Endothelial cell (in vitro differentiated cells): ENCODE measurements at regions not wholly inside any gene's neighbourhood (a gene's known extent, or its start where the extent isn't known, plus 50 kb on each side); places are given as distances from the start of the nearest gene placed in this dataset.

Source experiments
- DNase-seq: peaks from one replicate; pipeline ENCODE4 v3.0.0; 2021; ENCODE audit warnings: low spot score
- H3K27ac Mint-ChIP-seq: one replicate; pipeline ENCODE4 v1.8.0; 2021; ENCODE audit warnings: mixed read lengths, inconsistent platforms; ENCODE audit not compliant: unreplicated experiment
- H3K27me3 Mint-ChIP-seq: one replicate; pipeline ENCODE4 v1.8.0; 2021; ENCODE audit warnings: mild to moderate bottlenecking, moderate library complexity, mixed read lengths, inconsistent platforms; ENCODE audit not compliant: unreplicated experiment
- H3K36me3 Mint-ChIP-seq: one replicate; pipeline ENCODE4 v1.8.0; 2021; ENCODE audit warnings: mild to moderate bottlenecking, low read depth, mixed read lengths, inconsistent platforms; ENCODE audit not compliant: unreplicated experiment
- H3K4me1 Mint-ChIP-seq: one replicate; pipeline ENCODE4 v1.8.0; 2021; ENCODE audit warnings: mild to moderate bottlenecking, mixed read lengths, inconsistent platforms; ENCODE audit not compliant: unreplicated experiment
- H3K4me3 Mint-ChIP-seq: one replicate; pipeline ENCODE4 v1.8.0; 2021; ENCODE audit warnings: mild to moderate bottlenecking, mixed read lengths, inconsistent platforms; ENCODE audit not compliant: unreplicated experiment
- H3K9me3 Mint-ChIP-seq: one replicate; pipeline ENCODE4 v1.8.0; 2021; ENCODE audit warnings: mixed read lengths, inconsistent platforms; ENCODE audit not compliant: unreplicated experiment
- TF ChIP-seq, protein P1 (sequence below): fragments of 200-600 bp; sonication (generic); IDR thresholded peaks from one replicate; pipeline ENCODE4 v1.5.0; 2021; ENCODE audit warnings: antibody characterized with exemption; ENCODE audit not compliant: unreplicated experiment

DNA sequence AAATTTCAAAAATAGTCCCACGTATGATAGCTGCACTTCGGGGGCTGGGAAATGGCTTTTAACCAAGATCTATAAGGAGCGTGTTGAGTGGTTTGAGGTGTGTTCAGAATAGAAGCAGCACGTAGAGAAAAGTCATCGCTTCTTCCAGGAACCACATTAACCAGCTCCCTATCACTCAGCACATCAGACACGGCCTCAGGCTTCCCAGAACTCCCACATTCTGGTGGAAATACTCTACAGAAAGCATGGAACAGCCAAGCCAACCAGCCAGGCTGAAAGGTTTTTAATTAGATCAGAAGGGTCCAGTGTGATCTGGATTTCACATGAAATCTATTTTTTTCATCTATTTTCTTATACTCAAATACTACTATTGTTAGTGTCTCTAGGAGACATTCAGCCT is 231.5 kb upstream of the NRP1 start:
- Mint-ChIP-seq H3K9me3 (no peaks in the 10 kb centered on the region), H3K27ac (no peak overlapping the region), H3K4me3 (no peak overlapping the region), H3K36me3 (no peaks in the 10 kb centered on the region), H3K4me1 (peaks cover 10% of the 10 kb centered on the region), H3K27me3 (no peaks in the 10 kb centered on the region)
- TF ChIP-seq, protein P1, sequence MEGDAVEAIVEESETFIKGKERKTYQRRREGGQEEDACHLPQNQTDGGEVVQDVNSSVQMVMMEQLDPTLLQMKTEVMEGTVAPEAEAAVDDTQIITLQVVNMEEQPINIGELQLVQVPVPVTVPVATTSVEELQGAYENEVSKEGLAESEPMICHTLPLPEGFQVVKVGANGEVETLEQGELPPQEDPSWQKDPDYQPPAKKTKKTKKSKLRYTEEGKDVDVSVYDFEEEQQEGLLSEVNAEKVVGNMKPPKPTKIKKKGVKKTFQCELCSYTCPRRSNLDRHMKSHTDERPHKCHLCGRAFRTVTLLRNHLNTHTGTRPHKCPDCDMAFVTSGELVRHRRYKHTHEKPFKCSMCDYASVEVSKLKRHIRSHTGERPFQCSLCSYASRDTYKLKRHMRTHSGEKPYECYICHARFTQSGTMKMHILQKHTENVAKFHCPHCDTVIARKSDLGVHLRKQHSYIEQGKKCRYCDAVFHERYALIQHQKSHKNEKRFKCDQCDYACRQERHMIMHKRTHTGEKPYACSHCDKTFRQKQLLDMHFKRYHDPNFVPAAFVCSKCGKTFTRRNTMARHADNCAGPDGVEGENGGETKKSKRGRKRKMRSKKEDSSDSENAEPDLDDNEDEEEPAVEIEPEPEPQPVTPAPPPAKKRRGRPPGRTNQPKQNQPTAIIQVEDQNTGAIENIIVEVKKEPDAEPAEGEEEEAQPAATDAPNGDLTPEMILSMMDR, result no peak
- DNase-seq, result no peak

DNA sequence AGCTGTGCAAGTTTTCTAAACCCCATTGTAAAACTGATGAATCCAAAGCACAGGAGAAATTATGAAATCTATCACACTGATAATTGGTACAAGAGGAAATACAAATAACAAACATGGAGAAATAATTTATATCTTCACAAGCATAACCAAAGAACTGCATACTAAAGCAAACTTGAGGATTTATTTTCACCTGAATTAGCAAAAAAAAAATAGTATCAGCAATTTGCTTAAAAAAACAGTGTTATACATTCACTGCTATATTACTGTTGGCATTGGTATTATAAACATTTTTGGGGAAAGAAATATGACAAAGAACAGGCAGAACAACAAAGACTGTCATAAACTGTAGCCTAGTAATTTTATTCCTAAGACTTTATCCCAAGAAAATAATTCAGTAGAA is 230.8 kb upstream of the NRP1 start:
- Mint-ChIP-seq H3K4me3 (no peak overlapping the region), H3K4me1 (peaks cover 10% of the 10 kb centered on the region), H3K36me3 (no peaks in the 10 kb centered on the region), H3K27me3 (no peaks in the 10 kb centered on the region), H3K27ac (no peak overlapping the region), H3K9me3 (no peaks in the 10 kb centered on the region)
- TF ChIP-seq, protein P1, result no peak
- DNase-seq, result no peak

DNA sequence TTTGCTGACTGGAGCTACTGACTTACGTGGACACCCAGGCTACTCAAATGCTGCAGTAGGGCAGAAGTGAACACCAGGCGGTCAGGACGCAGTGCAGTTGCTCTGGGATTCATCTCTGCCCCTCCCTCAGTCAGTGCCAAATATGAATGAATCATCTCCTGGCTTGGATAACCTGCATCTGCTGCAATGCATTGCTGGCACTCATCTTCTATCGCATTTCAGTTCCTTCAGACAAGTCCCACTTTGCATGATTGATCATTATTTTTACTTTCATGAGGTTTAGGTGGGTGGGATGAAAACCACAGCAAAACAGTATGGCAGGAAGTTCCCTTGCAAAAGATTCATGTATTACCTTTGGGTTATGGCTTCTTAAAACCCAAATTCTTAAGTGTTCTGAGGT is 224.6 kb upstream of the NRP1 start:
- Mint-ChIP-seq H3K36me3 (no peaks in the 10 kb centered on the region), H3K4me3 (no peak overlapping the region), H3K9me3 (no peaks in the 10 kb centered on the region), H3K4me1 (no peaks in the 10 kb centered on the region), H3K27me3 (peaks cover 2% of the 10 kb centered on the region), H3K27ac (no peak overlapping the region)
- TF ChIP-seq, protein P1, result no peak
- no peak for DNase-seq

DNA sequence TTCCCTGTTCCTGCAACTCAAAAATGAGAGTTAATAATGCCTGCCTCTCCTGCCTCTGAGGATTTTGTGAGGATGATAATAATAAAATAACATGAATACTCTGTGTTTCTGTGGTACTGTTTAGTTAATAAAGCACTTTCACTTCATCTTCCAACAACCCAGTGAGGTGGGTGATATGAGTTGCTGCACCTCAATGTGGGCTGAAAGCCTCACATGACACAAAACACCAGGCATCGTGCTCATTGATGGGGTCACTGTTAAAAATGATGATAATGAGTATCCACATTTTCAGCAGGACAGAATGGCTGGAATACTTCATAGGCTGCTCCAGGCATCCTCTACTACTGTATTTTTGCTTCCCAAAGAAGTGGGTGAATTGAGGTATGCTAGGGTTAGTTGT is 222.8 kb upstream of the NRP1 start:
- Mint-ChIP-seq H3K36me3 (no peaks in the 10 kb centered on the region), H3K27me3 (peaks cover 2% of the 10 kb centered on the region), H3K4me1 (no peaks in the 10 kb centered on the region), H3K27ac (no peak overlapping the region), H3K9me3 (no peaks in the 10 kb centered on the region), H3K4me3 (no peak overlapping the region)
- no peak for DNase-seq
- TF ChIP-seq, protein P1, result no peak

DNA sequence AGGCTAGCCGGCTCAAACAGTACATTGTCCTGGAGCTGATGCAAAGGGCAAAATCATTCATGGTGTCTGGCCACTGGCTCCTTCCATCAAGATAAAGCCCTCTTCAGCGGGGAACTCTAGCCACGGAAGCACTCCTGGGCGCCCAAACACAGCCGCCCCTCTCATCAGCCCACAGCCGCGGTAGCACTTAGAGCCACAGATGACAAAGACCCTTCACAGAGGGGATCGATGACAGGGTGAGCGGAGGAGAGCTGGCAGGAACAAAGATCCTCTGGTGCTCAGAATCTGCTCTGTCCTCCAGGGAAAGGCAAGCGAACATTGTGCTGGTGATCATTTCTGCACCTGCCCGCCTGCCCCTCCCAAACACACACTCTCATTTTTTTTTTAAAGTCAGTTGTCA is 222.2 kb upstream of the NRP1 start:
- Mint-ChIP-seq H3K4me1 (no peaks in the 10 kb centered on the region), H3K36me3 (no peaks in the 10 kb centered on the region), H3K27me3 (peaks cover 2% of the 10 kb centered on the region), H3K9me3 (no peaks in the 10 kb centered on the region), H3K4me3 (no peak overlapping the region), H3K27ac (no peak overlapping the region)
- TF ChIP-seq, protein P1, result no peak
- no peak for DNase-seq
